AG09309 (cell line): ENCODE measurements at regions not wholly inside any gene's neighbourhood (a gene's known extent, or its start where the extent isn't known, plus 50 kb on each side); places are given as distances from the start of the nearest gene placed in this dataset.
"Not testable (repeated sequence)": the region's sequence is repeated elsewhere in the genome, so short reads cannot be mapped to it uniquely, and the experiment has no call there.

ENCODE experiments used
- DNase-seq: peaks from one replicate; pipeline ENCODE4 v3.0.0-alpha.2; 2010; ENCODE audit warnings: low read depth
- H3K4me3 ChIP-seq: 2 replicates; pipeline ENCODE4 v1.5.1; 2011; ENCODE audit warnings: mild to moderate bottlenecking, low read depth, low read length, moderate library complexity; ENCODE audit not compliant: control insufficient read depth
- TF ChIP-seq, protein P1 (sequence below): IDR thresholded peaks from 2 replicates; pipeline ENCODE4 v1.5.1; 2011; ENCODE audit warnings: mild to moderate bottlenecking, low read depth, low read length, inconsistent platforms; ENCODE audit not compliant: insufficient read depth, control insufficient read depth; ENCODE audit errors: missing control alignments

- DNase-seq: no peak
- TF ChIP-seq, protein P1, sequence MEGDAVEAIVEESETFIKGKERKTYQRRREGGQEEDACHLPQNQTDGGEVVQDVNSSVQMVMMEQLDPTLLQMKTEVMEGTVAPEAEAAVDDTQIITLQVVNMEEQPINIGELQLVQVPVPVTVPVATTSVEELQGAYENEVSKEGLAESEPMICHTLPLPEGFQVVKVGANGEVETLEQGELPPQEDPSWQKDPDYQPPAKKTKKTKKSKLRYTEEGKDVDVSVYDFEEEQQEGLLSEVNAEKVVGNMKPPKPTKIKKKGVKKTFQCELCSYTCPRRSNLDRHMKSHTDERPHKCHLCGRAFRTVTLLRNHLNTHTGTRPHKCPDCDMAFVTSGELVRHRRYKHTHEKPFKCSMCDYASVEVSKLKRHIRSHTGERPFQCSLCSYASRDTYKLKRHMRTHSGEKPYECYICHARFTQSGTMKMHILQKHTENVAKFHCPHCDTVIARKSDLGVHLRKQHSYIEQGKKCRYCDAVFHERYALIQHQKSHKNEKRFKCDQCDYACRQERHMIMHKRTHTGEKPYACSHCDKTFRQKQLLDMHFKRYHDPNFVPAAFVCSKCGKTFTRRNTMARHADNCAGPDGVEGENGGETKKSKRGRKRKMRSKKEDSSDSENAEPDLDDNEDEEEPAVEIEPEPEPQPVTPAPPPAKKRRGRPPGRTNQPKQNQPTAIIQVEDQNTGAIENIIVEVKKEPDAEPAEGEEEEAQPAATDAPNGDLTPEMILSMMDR: no peak
- no peak overlapping the region for H3K4me3 ChIP-seq
Measured at GRCh38 chr2:31693882-31694281, 113.1 kb upstream of the SRD5A2 start.

DNA sequence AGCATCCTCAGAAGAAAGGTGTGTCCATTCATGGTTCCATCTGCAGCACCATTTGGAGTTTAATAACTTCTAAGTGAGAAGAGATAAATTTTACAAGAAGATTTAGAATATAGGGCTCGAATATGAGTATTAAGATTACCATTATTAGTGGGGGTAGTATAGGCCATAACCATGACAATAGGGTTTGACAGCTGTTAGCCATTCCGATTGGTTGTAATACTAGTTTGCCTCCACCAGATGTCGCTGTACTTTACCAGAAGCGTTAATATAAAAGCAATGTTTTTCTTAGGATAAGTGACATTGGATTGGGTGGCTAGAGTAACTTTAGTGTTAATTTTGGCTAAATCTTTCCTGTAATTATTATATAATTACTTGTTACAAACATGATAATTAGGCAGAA, 107.5 kb upstream of the SRD5A2 start:
- no peak for DNase-seq
- TF ChIP-seq, protein P1: peak; percentile 39
- H3K4me3 ChIP-seq: no peak overlapping the region

- H3K4me3 ChIP-seq, DNase-seq: not testable (repeated sequence)
Measured at GRCh38 chr2:31683506-31683905, 102.8 kb upstream of the SRD5A2 start.

- TF ChIP-seq, protein P1: no peak
- no peak overlapping the region for H3K4me3 ChIP-seq
- no peak for DNase-seq
Measured at GRCh38 chr2:31675485-31675901, 94.8 kb upstream of the SRD5A2 start.

DNA sequence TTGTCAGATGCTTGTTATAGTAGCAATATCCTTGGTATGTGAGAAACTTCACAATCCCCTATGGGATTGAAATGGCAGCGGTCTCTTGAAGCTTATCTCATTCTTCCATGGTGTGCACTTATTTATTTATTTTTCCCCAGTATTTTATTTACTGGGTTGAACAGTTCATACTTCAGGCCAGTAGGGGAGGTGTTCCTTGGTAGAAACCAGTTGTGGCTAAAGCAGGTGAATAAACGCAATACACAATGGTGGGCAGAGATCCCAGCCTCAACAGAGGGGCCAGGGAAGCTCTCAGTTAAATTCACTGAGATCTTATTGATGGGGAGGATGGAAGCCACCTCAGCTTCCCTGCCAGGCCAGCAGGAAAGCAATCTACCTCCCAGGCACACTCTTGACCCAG, 93.7 kb upstream of the SRD5A2 start:
- TF ChIP-seq, protein P1: no peak
- no peak overlapping the region for H3K4me3 ChIP-seq

GRCh38 chr2:31666878-31667277, 86.1 kb upstream of the SRD5A2 start:
- H3K4me3 ChIP-seq: no peak overlapping the region
- TF ChIP-seq, protein P1: no peak
- DNase-seq: no peak

More for the DNA sequence above, 93.7 kb upstream of the SRD5A2 start:
- DNase-seq: no peak

DNA sequence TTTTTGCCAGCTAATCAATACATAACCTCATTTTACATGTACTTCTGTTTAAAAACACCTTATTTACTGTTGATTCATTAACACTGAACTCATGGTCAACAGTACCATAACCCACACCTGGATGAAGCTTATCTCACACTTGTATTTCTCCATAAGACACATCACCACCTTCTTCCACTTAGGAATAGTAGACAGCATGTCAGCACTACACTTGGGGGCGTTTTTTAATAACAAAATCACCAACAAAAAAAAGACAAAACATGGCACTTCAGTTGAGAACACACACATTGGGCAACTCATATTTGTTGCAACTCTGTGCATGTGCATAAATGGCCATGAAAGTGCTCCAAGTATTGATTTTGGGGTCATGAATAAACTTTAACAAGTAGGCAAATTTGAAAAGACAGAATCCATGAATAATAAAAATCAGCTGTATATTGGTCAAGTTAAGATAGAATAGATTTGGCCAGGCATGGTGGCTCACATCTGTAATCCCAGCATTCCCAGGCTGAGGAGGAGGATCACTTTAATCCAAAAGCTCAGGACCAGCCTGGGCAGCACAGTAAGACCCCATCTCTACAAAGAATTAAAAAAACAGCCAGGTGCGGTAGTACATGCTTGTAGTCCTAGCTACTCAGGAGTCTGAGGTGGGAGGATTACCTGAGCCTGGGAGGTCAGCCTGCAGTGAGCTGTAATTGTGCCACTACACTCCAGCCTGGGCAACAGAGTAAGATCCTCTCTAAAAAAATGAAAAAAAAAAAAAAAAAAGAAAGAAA, 84.4 kb upstream of the SRD5A2 start:
- DNase-seq: no peak
- H3K4me3 ChIP-seq: no peak overlapping the region
- TF ChIP-seq, protein P1: no peak
